HCT116 (cell line): ENCODE measurements at regions not wholly inside any gene's neighbourhood (a gene's known extent, or its start where the extent isn't known, plus 50 kb on each side); places are given as distances from the start of the nearest gene placed in this dataset.

Experiments
- ATAC-seq: fragments of 200-7000 bp; cut with Tn5 transposase; 2 replicates; pipeline ENCODE4 v1.9.1; 2020; ENCODE audit warnings: mild to moderate bottlenecking, moderate library complexity
- BruUV-seq: library from RNA; stranded (reverse); fragments of 400-500 nt; replicated peaks from 2 replicates; lab custom pipeline; 2021; lab: Mats Ljungman, UMichigan
- CTCF ChIA-PET: fragments of 300-600 bp; sonication (Branson Sonifier 250); formaldehyde crosslinking; loops from one replicate; lab custom pipeline; 2021; ENCODE audit warnings: antibody characterized with exemption; lab: Charles Lee
- POLR2A ChIA-PET: fragments of 300-600, 350-600 bp; sonication (Branson Sonifier 250); formaldehyde crosslinking; loops from one replicate; lab custom pipeline; 2021; ENCODE audit warnings: antibody characterized with exemption; lab: Charles Lee
- RAD21 ChIA-PET, 2 experiments: fragments of 300-600 bp; sonication (Branson Sonifier 250); formaldehyde crosslinking; loops; one replicate each; lab custom pipeline; 2023; ENCODE audit warnings: low total read pairs in 2 of 2; ENCODE audit not compliant: uncharacterized antibody in 2 of 2, unreplicated experiment in 2 of 2, low non-redundant PET in 1 of 2; lab: Charles Lee
- DNase-seq: peaks from one replicate; pipeline ENCODE4 v3.0.0-alpha.2; 2010; ENCODE audit warnings: low read depth, low spot score
- H2AFZ ChIP-seq: fragments of 200-600 bp; shearing (Covaris generic), sonication (generic); 2 replicates; pipeline ENCODE4 v1.6.1; 2017; ENCODE audit warnings: low read depth, mixed run types, mixed read lengths, antibody characterized with exemption, low read length; ENCODE audit not compliant: poor library complexity, severe bottlenecking
- H3K27ac ChIP-seq: 2 replicates; pipeline ENCODE4 v1.5.1; 2012; ENCODE audit warnings: low read depth, low read length
- H3K27me3 ChIP-seq: fragments of 200-600 bp; sonication (generic); 2 replicates; pipeline ENCODE4 v1.6.1; 2016; ENCODE audit warnings: mixed run types, low read length, mixed read lengths; ENCODE audit not compliant: insufficient read depth
- H3K36me3 ChIP-seq, 2 experiments: fragments of 200-500 bp in 1 of 2; fragments of 200-600 bp in 1 of 2; sonication (Bioruptor generic) in 1 of 2; sonication (generic) in 1 of 2; 2 replicates each; pipeline versions ENCODE4 v1.5.1 to v1.6.1; 2014 to 2016; ENCODE audit warnings: low read length in 2 of 2, inconsistent platforms in 1 of 2, mixed read lengths in 1 of 2, mixed run types in 1 of 2; ENCODE audit not compliant: insufficient read depth in 2 of 2, control insufficient read depth in 1 of 2
- H3K4me1 ChIP-seq, 2 experiments: fragments of 200-600 bp in 1 of 2; sonication (generic) in 1 of 2; 2 replicates each; pipeline versions ENCODE4 v1.5.1 to v1.6.1; 2012 to 2017; ENCODE audit warnings: low read length in 2 of 2, inconsistent platforms in 1 of 2, mild to moderate bottlenecking in 1 of 2, mixed read lengths in 1 of 2, mixed run types in 1 of 2, moderate library complexity in 1 of 2; ENCODE audit not compliant: insufficient read depth in 2 of 2, control insufficient read depth in 1 of 2
- H3K4me2 ChIP-seq: fragments of 200-600 bp; sonication (generic); 2 replicates; pipeline ENCODE4 v1.6.1; 2017; ENCODE audit warnings: mixed run types, low read length, mixed read lengths
- H3K4me3 ChIP-seq, 2 experiments: fragments of 200-600 bp in 1 of 2; sonication (generic) in 1 of 2; replicated peaks in 1 of 2; 2 replicates each; pipeline ENCODE4 v1.5.1; 2011 to 2016; ENCODE audit warnings: low read length in 2 of 2, control low read depth in 1 of 2, low read depth in 1 of 2, mild to moderate bottlenecking in 1 of 2, mixed read lengths in 1 of 2, mixed run types in 1 of 2
- H3K79me2 ChIP-seq: fragments of 200-600 bp; sonication (generic); 2 replicates; pipeline ENCODE4 v1.6.1; 2017; ENCODE audit warnings: mild to moderate bottlenecking, mixed run types, low read length, moderate library complexity, mixed read lengths; ENCODE audit not compliant: insufficient read depth
- H3K9ac ChIP-seq: fragments of 200-600 bp; sonication (generic); 2 replicates; pipeline ENCODE4 v1.6.1; 2016; ENCODE audit warnings: low read length, mixed read lengths
- H3K9me2 ChIP-seq: fragments of 200-600 bp; sonication (generic), shearing (Covaris generic); 2 replicates; pipeline ENCODE4 v1.6.1; 2017; ENCODE audit warnings: mixed run types, mild to moderate bottlenecking, moderate library complexity; ENCODE audit not compliant: insufficient read depth
- H3K9me3 ChIP-seq, 2 experiments: fragments of 200-500 bp in 1 of 2; fragments of 200-600 bp in 1 of 2; sonication (Bioruptor generic) in 1 of 2; sonication (generic) in 1 of 2; 2 replicates each; pipeline ENCODE4 v1.6.1; 2014 to 2017; ENCODE audit warnings: low read length in 2 of 2, mixed read lengths in 2 of 2, inconsistent platforms in 1 of 2, low read depth in 1 of 2, mild to moderate bottlenecking in 1 of 2, mixed run types in 1 of 2, moderate library complexity in 1 of 2; ENCODE audit not compliant: control insufficient read depth in 1 of 2, insufficient read depth in 1 of 2
- H4K20me1 ChIP-seq: fragments of 200-600 bp; sonication (generic), shearing (Covaris generic); 2 replicates; pipeline ENCODE4 v1.6.1; 2017; ENCODE audit warnings: mixed run types, mild to moderate bottlenecking, moderate library complexity; ENCODE audit not compliant: insufficient read depth
- CEBPB ChIP-seq: IDR thresholded peaks from 2 replicates; pipeline ENCODE4 v1.6.1; 2012; ENCODE audit warnings: low read depth
- ELF1 ChIP-seq: IDR thresholded peaks from 2 replicates; pipeline ENCODE4 v1.6.1; 2012; ENCODE audit warnings: low read depth, borderline replicate concordance
- EZH2phosphoT487 ChIP-seq: fragments of 200-600 bp; IDR thresholded peaks from 2 replicates; pipeline ENCODE4 v1.6.1; 2018; ENCODE audit warnings: antibody characterized with exemption, borderline replicate concordance
- JUND ChIP-seq: IDR thresholded peaks from 2 replicates; pipeline ENCODE4 v1.6.1; 2012
- RAD21 ChIP-seq: IDR thresholded peaks from 2 replicates; pipeline ENCODE4 v1.6.1; 2012; ENCODE audit warnings: low read depth, mild to moderate bottlenecking
- SRF ChIP-seq: IDR thresholded peaks from 2 replicates; pipeline ENCODE4 v1.6.1; 2012; ENCODE audit warnings: low read depth
- TCF7L2 ChIP-seq: IDR thresholded peaks from 2 replicates; pipeline ENCODE4 v1.7.0; 2011; ENCODE audit warnings: borderline replicate concordance, inconsistent platforms; ENCODE audit not compliant: insufficient read depth, insufficient read length; ENCODE audit errors: extremely low read depth
- YY1 ChIP-seq: IDR thresholded peaks from 2 replicates; pipeline ENCODE4 v1.6.1; 2011; ENCODE audit warnings: low read length, low read depth, moderate library complexity, mild to moderate bottlenecking; ENCODE audit not compliant: insufficient replicate concordance; ENCODE audit errors: extremely low read depth
- ZNF274 ChIP-seq: fragments of 200-500 bp; sonication (Bioruptor generic); IDR thresholded peaks from 2 replicates; pipeline ENCODE4 v1.6.1; 2014; ENCODE audit warnings: mild to moderate bottlenecking, low read depth, low read length, inconsistent platforms
- intact Hi-C: fragments of 100-400 bp; cut with micrococcal nuclease; formaldehyde crosslinking; loops from 2 replicates; pipeline ENCODE4 v1.10.0; 2022
- TF ChIP-seq, protein P1 (sequence below): IDR thresholded peaks from 2 replicates; pipeline ENCODE4 v1.6.1; 2012
- TF ChIP-seq, protein P2 (sequence below): IDR thresholded peaks from 2 replicates; pipeline ENCODE4 v1.6.1; 2011; ENCODE audit warnings: mild to moderate bottlenecking, low read length, moderate library complexity; ENCODE audit not compliant: insufficient replicate concordance; ENCODE audit errors: extremely low read depth

DNA sequence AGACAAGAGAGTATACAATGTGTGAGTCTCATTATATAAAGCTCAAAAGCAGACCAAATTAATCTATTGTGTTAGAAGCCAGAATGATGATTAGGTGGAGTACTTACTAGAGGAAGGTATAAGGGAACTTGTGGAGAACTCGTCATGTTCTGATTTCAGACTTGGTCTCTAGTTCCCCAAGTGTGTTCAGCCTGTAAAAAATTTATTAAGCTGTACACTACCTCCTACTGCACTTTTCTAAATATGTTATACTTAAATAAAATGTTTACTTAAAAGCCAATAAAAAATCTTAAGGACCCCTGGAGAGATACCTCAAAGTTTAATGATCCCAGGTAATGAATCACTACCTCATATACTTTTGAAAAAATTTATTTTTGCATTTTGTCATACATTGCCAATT is 130.4 kb upstream of the PLCB4 start (continued):
- TF ChIP-seq, protein P1, sequence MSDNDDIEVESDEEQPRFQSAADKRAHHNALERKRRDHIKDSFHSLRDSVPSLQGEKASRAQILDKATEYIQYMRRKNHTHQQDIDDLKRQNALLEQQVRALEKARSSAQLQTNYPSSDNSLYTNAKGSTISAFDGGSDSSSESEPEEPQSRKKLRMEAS = no peak
- TF ChIP-seq ELF1 (no peak), ZNF274 (no peak)

DNA sequence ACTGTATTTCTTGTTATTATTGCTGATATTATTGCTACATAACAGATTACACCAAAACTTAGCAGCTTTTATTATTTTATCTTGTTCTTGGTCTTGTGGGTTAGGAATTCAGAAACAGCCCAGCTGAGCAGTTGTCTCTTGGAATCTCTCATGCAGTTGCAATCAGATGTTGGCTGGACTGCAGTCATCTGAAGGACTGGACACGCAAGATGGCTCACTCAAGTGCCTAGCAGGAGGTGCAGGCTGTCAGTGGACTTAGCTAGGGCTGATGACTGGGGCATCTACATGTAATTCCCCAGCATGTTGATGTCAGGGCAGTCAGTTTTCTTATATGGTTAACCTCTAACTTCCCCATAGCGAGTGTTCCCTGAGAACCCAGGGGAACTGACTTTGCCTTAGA is 128.6 kb upstream of the PLCB4 start:
- no peak overlapping the region for H3K4me2 ChIP-seq
- BruUV-seq = no TSS peak
- no peaks in the 10 kb centered on the region for H3K36me3 ChIP-seq
- no peaks in the 10 kb centered on the region for H3K9me3 ChIP-seq
- H4K20me1 ChIP-seq = no peaks in the 10 kb centered on the region
- no peak overlapping the region for H3K9ac ChIP-seq
- no peaks in the 10 kb centered on the region for H3K79me2 ChIP-seq
- no peaks in the 10 kb centered on the region for H3K9me2 ChIP-seq
- ATAC-seq (no peak), DNase-seq (no peak)
- no peak overlapping the region for H3K4me3 ChIP-seq
- H3K4me1 ChIP-seq = no peaks in the 10 kb centered on the region
- intact Hi-C loops = no loop called here
- TF ChIP-seq EZH2phosphoT487 (no peak), YY1 (no peak), RAD21 (no peak), CEBPB (no peak), SRF (no peak), JUND (no peak), TCF7L2 (no peak)
- TF ChIP-seq, protein P2, sequence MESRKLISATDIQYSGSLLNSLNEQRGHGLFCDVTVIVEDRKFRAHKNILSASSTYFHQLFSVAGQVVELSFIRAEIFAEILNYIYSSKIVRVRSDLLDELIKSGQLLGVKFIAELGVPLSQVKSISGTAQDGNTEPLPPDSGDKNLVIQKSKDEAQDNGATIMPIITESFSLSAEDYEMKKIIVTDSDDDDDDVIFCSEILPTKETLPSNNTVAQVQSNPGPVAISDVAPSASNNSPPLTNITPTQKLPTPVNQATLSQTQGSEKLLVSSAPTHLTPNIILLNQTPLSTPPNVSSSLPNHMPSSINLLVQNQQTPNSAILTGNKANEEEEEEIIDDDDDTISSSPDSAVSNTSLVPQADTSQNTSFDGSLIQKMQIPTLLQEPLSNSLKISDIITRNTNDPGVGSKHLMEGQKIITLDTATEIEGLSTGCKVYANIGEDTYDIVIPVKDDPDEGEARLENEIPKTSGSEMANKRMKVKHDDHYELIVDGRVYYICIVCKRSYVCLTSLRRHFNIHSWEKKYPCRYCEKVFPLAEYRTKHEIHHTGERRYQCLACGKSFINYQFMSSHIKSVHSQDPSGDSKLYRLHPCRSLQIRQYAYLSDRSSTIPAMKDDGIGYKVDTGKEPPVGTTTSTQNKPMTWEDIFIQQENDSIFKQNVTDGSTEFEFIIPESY = no peak
- H3K27me3 ChIP-seq = no peaks in the 10 kb centered on the region
- H3K27ac ChIP-seq = no peak overlapping the region
- ChIA-PET CTCF (no interaction called here), RAD21 (no interaction called here), POLR2A (no interaction called here)
- no peak overlapping the region for H2AFZ ChIP-seq
